Activated T-helper 1 cell treated with anti-CD3 and anti-CD28 coated beads, Interleukin-2, amount 50 U/mL, for 16 hours (primary cell): ENCODE measurements at regions not wholly inside any gene's neighbourhood (a gene's known extent, or its start where the extent isn't known, plus 50 kb on each side); places are given as distances from the start of the nearest gene placed in this dataset.

ENCODE experiments used
- DNase-seq, 2 donors: peaks; one replicate each; pipeline ENCODE4 v3.0.0-alpha.2; 2020; ENCODE audit warnings: low read depth in 1 of 2, low spot score in 1 of 2

DNA sequence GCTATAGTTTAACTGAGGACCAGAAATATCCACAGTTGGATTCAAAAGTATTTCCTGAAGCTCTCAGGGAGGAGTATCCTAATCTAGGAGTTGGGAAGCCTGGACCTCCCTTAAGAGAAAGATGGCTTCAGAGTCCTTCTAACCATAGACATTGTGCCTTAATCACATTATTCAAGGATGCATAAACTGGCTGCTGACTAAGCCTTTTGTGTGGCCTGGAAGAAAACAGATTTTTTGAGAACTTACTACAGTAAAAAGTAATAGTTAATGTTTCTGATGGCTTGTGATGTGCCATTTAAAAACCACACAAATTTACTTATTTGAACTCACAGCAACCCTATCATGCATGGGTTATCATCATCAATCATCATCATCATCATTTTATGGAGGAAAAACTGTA is 126.2 kb upstream of the RPL38 start:
- DNase-seq = no peak

DNA sequence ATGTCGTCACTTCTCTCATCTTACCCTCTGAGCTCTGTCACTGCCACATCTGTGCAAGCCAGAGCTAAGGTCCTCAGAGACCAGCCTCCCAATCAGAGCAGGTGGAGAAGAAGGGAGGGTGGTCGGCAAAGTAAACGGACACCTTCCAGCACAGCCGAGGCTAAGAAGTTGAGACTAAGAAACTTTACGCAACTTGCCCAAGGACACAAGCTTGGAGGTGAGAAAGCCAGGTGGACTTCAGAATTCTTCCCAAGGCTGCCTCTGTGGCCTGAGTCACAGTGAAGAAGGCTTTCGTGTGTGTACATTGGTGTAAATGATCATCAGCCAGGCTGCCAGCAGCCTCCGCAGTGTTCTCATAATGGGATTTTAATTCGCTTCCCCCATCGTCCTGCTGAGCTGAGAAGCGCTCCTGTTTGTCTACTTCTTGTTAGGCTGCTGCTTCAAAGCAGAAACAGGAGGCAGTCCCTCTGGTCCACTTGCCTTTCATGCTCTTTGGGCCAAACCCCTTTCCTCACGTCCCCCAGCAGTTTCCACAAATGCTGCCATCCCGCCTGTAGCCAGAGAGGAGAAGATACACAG is 125.0 kb upstream of the RPL38 start:
- DNase-seq = no peak

DNA sequence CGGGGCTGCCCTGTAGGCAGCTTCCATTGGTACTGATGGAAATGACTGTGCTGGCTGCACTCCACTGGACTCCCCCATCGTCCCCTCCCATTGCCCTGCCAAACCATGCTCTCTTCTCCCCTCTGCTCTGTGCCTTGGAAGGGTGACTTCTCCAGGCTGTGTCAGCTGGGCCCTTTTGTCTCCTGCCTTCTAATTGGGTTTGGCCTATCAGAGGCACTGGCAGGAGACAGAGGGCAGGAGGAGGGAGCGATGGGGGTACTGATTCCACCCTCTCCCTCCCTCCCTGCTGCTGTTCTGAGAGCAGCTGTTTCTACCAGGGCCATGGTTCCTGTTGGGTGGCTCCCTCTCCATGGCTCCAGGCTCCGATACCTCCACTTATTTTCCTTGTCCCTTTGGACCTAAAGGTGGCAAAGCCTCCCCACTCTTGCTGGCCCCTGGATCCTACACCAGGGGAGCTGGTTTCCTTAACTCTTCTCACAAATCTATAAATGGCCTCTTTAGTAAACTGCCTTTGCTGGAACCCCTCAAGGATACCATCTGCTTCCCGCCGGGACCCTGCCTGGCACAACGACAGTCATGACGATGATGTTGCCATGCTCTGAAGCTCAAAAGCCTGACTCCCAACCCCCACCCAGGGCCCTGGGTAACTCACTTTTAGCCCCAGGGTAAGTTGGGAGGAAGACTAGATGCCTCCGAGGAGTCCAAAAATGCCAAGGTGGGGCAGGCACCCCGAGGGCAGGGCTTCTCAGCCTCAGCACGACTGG is 123.8 kb upstream of the RPL38 start:
- DNase-seq = no peak

DNA sequence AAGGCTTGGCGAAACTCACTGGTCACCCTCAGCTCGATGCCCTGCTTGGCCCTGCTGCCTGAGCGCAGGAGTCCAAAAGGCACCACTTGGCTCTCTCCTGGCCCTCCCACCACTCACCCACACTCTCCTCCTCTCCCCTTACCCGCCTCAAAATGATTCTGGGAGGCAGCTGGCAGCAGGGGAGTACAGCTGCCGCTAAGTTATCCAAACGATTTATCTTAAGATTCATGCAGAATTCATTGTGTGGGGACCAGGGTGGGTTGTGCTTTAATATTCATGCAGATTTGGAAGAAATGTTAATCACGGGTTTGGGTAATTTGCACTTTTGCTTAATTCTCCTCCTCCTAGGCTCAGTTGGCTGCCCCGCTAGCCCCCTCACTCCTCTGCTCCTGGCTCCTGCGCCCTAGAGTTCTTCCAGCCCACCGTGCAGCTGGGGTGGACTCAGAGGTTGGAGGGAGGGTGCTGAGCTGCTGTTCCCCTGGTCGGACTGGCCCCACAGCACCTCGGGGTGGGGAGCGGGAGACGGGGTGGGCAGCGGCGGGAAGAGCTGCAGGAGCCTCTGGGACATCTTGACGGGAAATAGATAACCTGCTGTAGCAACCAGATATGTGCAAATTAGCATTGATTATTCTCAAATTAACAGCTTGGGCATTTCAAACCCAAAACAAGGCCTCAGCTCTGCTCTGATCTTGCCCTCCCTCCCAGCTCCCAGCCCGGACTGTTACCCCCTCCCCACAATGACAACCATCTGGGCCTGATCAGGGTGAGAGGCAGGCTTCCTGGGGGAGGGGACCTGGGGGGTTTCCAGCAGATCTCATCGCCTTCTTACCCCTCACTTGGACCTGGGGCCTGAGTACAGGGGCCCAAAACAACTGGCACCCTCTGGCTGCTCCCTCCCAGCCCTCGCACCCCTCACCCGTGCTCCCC is 122.6 kb upstream of the RPL38 start:
- DNase-seq = no peak

DNA sequence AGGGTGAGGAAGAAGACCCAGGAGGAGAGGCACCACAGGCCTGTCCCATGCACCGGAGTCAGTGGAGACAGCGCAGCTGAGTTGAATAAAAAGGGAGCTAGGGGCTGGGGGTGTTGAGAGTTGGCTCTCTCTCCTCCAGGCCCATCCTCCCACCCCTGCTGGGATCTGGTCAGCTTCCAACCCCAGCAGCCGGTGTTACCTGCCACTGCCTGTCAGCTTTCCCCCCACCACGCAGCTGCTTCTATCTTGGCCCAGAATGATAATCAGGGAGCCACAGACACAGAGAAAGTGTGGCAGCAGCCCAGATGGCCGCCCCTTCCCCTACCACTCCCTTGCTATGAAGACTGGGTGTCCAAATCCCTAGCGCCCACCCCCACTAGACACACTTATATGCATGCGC is 120.6 kb upstream of the RPL38 start:
- no peak for DNase-seq

DNA sequence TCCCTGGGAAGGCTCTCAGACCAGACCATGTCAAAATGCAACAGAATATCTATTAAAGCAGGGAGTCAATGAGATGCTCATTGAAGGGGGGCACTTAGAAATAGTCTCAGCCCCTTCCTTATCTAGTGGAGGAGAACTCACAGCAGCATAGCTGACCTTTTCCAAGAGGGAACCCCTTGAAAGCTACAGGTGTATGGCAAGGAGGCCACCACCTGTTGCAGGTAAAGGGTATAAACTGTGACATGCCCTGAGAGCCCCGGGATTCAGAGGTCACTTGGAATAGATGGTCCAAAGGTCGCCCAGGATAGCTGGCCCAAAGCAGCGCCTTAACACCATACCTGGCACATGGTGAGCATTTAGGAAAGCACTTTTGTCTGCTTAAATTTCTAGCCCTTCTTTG is 120.2 kb upstream of the RPL38 start:
- DNase-seq = no peak

DNA sequence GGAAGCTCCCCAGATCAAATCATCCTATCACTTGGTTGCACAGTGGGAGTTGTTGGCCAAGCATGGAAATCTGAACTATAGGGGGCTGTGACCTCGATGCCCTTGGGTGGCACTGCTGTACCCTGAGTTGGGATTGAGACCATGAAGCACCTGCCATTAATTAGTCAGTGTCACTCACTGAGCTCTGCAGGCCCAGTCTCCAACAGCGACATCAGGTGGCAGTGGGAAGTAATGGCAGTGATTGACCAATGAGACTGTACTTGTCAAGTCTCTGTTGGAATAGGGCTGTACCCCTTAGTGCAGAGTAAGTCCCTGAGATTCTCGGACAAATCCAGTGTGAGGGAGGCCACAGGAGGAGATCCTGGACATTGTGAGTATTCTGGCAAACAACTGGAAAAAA is 118.0 kb upstream of the RPL38 start:
- no peak for DNase-seq

DNA sequence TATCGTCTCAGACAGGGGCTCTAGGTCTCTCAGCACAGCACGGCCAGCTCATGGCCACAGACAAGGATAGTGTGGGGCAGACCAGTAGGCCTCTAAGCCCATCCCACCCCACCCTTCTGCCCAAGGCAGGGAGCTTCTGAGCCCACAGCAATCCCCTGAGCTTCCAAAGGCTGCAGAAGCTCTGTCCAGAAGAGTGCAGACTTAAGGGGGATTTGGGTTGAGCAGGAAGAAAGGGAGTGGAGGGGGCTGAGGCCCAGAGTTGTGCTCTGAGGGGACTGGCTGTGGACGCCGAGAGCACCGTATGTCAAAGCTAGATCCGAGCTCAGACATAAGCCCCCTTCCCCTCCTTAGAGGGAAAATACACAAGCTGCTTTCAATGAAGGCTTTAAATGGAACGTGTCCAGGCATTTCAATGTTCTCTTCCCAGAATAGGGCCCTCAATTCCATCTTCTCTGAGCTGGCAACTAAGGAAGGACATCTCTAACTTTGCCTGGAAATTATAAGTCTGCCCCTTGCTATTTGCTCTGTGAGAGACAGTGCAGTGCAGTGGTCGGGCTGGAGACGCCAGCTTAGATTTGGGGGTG is 116.4 kb upstream of the RPL38 start:
- DNase-seq = no peak

DNA sequence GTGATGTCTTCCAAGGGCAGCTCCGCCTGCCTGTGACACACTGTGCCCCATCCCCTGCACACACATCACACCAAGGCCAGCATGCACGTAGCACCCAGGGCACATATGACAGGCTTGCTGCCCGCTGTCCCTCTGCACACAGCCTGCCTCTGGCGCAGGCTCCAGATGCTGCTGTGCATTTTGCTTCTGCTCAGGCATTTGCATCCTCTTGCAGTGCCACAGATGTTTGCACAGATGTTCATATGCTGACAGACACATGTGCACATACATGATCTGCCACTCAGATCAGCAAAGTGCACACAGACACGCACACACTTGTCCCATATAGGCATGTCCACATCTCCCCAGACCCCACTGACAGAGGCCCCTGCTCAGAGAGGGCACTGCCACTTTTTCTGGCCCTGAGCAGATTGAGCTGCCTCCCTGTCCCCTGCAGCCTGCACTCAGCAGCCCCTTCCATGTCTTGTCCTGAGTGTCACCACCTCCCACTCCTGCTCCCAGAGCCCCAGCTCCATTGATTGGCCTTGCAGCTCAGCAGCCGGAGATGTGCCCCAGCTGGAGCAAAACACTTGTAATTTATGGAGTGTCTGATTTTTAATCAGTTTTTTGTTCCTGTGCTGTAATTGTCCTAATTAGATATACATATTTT is 115.1 kb upstream of the RPL38 start:
- no peak for DNase-seq

DNA sequence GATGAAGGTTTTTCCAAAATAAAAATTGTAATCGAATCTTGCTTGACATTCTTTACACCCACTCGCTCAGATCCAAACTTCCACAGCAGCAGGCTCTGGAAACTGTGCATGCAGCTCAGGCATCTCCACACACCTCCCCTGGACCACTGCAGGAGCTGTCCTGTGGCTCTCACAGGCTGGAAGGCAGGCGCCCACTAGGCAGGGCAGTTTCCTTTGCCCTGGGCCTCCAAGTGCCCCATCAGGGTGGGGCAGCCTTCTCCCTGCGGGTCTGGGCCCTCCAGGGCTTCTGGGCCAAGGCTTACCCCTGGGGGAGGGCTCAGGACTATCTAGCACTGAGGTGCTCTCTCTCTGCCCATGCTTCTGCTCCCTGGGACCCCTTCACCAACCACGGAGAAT is 114.5 kb upstream of the RPL38 start:
- DNase-seq = no peak

DNA sequence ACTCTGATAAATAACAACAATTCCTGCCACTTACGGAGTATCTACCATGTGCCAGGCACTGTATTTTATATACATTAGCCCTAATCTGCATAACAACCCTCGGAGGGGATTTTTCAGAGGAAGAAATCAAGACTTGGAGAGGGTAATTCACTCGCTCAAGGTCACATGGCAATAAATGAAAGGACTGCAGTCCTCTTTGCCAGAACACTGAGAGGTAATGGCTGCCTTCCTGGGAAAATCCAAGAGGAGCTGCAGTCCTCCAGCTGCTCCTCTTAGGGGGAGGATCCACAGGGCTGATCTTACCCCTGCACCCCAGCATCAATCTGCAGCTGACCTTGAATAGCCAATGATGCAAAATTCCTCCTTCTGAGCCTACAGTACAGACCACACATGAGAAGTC is 114.1 kb upstream of the RPL38 start:
- no peak for DNase-seq

DNA sequence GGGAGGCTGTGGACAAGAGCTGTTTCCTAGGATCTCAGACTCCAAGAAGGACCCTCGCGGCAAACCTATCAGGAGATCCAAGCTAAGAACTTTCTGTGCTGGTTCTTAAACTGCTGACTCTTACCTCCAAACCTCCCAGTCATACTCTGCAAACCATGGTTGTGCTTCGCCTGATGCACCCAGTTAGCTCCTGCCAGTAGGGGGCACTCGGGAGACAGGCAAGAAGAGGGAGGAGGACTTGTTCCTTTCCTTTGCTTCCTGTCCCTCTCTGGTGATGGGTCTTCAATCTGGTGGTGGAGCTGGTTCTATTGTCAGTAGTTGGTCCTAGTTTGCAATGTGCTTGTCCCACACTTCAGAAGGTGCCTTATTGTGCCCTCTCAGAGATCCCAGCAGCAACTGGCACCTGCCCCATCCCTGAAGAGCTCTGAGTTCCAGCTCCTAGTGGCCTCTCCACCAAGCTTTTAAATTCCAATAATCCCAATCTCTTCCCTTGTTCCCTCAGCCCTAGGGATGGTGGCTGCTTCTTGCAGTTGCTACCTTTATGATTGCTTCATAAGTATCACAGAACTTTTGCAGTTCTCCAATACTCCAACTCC is 113.5 kb upstream of the RPL38 start:
- DNase-seq = no peak

DNA sequence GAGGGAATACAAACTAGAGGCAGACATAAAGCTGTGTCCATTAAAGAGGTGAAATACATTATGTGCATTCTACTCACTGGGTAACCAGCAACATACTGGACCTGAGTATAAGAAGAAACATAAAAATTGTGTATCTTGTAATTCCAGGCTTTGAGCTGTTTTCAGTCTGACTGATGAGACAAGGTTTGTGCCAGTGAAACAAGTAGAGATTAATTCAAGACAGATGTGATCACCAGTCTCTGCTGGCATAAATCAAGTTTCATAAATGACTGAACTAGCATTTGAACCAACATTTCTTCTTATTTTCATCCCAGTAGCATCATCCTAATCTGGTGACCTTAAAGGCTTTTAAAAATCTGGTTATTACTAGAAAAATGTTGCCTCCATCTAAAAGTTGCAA is 108.8 kb upstream of the RPL38 start:
- DNase-seq = no peak

DNA sequence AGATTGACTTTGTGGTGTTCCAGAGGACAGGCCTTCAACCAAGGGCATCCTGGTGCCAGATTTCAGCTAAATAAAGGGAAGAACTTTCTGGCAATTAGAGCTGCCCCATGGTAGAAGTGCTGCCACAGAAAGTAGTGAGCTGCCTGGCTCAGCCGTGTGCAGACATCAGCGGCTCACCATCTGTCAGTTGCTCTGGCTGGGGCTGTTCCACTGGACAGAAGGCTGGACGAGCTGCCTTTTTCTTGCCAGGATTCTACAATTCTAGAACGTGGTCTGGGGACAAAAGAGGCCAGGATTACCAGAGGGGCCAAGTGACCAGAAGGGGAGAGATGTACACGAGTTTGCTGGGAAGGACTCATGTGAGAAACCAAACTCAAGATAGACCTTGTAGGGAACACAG is 107.0 kb upstream of the RPL38 start:
- no peak for DNase-seq

DNA sequence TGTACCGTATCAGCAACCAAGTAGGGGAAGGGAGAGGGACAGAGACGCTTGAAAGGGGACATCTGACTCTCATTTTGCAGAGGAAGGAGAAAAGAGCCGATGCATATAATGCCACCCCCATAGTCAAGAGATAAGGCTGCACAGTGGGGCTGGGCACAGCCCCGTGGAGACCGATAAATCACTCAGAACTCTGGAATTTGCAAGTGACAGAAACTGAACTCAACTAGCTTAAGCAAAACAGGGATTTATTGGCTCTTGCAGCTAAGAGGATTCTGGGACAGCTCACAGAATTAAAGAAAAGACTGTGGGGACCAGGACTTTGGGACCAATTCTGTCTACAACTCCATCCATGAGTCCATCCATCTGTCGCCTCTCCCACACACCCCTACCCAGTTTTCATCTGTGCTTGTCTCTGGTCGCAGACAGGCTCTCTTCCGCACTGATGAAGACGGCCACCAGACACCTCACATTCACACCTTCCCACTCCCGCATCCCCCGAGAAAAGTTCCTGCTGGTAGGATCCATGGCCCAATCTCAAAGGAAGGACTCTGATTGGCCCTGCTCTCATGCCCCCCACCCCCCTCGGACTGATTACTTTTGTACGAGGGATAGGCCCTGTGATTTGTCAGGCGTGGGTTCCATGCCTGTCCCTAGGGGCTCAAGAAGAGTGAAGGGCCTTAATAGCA is 105.9 kb upstream of the RPL38 start:
- DNase-seq = no peak

DNA sequence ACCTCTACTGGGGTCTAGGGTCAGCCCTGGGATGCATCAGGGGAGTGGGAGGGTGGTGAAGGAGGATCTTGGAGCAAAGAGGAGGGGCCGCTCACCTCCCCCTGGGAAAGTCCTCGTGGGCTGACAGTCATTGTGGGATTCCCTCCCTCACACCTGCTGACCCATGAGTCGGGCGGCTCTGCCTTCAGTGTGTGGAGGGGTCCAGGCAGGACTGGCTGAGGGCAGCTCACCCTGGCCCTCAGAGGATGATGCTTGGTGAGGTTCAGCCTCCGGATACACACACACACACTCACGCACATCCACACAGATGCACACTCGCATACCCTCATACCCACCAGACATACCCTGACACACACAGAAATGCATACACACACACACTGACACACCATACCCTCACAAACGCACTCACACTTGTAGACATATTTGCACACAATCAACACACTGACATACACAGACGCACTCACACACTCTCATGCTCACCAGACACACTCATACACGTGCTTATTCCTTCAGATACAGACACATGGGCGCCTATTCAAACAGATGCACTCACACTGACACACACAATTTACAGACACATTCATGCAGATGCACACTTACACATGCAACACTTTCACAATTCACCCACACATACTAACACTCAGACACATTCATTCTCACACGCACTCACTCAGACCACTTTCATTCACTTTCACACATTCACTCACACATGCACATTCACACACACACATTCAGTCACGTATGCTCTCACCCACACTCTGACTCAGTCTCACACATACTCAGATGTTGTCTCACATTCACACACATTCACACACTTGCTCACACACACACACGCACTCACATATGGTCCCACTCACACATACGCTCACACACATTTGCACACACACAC is 105.1 kb upstream of the RPL38 start:
- no peak for DNase-seq

DNA sequence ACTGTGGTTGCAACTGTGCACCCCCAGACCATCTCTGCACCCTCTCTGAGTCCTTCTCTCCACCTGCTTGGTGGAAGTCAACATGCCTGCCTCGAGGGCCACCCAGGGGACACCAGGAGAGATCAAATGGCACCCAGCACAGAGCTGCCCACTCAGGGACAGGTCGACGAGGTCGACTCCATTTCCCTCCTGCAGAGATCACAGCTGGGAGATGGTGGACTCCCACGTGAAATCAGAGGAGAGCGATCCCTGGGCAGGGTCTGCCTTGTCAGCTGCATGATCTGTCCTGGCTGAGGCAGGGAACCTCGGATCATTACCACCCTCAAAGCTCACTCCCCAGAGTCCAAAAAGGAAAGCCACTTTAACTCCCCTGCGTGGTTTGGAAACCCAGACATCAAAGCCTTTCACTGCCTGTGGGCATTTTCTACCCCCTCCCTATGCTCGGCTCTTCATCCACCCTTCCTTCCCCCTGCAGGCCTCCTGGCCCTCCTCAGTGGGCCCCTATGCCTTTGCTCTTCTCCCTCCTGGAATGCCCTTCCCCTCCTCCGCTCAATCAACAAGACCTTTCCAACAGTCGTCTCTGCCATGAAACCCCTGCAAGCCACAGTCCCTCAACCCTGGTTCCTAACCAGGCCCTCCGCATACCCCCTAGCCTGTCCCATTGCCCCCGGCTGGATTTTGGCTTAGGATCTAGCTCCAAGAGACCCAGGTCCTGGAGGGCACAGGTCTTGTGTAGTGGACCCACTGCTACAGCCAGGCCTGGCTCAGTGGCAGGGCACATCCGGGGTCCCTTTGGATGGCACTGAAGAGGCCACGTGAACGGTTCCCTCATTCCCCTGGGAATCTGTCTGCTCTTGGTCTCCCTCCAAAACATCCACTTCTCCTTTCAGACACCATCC is 103.8 kb upstream of the RPL38 start:
- no peak for DNase-seq

DNA sequence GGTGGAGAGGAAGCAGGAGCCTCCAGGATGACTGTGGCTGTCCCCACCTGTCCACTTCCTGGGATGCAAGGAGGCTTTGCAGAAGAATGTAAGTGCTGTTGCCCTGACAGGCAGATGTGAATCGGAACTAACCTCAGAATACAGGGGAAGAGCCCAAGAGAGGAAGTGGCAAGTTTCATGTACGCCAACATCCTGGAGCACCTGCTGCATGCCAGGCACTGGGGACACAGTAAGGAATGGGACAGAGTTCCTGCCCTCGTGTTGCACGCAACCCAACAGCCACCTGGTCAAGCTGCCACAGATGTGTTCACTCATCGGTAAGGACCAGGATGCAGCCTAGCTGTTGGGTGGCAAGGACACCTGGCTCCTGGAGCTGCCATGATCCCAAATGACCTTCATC is 98.6 kb upstream of the RPL38 start:
- DNase-seq = no peak
